Uterus (tissue), 2 donors: ENCODE measurements at regions not wholly inside any gene's neighbourhood (a gene's known extent, or its start where the extent isn't known, plus 50 kb on each side); places are given as distances from the start of the nearest gene placed in this dataset.

Experiments
- CTCF ChIP-seq, 4 experiments: fragments of 200-600 bp in 2 of 4; fragments of 450-650 bp in 2 of 4; sonication (generic) in 2 of 4; IDR thresholded peaks; one replicate each; pipeline ENCODE4 v1.5.1; 2016 to 2019; ENCODE audit warnings: antibody characterized with exemption in 4 of 4, mild to moderate bottlenecking in 2 of 4, moderate library complexity in 1 of 4
- POLR2A ChIP-seq, 2 donors: fragments of 450-650 bp; IDR thresholded peaks; one replicate each; pipeline ENCODE4 v1.6.1; 2016; ENCODE audit warnings: antibody characterized with exemption in 2 of 2, mild to moderate bottlenecking in 1 of 2, moderate library complexity in 1 of 2

GRCh38 chr2:67489396-67489795, 92.3 kb downstream of the ETAA1 start:
- TF ChIP-seq POLR2A (IDR thresholded peaks at IDR 0.05), result no peak
- TF ChIP-seq CTCF (IDR thresholded peaks at IDR 0.05), result no peak
